Spleen (tissue), 7 donors: ENCODE measurements at regions not wholly inside any gene's neighbourhood (a gene's known extent, or its start where the extent isn't known, plus 50 kb on each side); places are given as distances from the start of the nearest gene placed in this dataset.

ENCODE experiments used
- POLR2A ChIP-seq, 3 donors: fragments of 450-650 bp; IDR thresholded peaks; one replicate each; pipeline ENCODE4 v1.5.1; 2017; ENCODE audit warnings: antibody characterized with exemption in 3 of 3, mild to moderate bottlenecking in 1 of 3
- POLR2AphosphoS5 ChIP-seq, 3 donors: sonication (generic); formaldehyde crosslinking; IDR thresholded peaks; one replicate each; pipeline ENCODE4 v1.5.1; 2017; ENCODE audit warnings: antibody characterized with exemption in 3 of 3
- TF ChIP-seq, protein P1 (sequence below), 11 experiments: fragments of 200-600 bp in 7 of 11; fragments of 450-650 bp in 4 of 11; sonication (generic) in 4 of 11; IDR thresholded peaks in 8 of 11; conservative IDR thresholded peaks in 3 of 11; 1 replicate in 7 of 11; 2 replicates in 4 of 11; pipeline versions ENCODE4 v1.4.0 to v1.8.0; 2016 to 2021; ENCODE audit warnings: antibody characterized with exemption in 11 of 11, inconsistent platforms in 4 of 11, mild to moderate bottlenecking in 1 of 11
- donor health status: DM: no; HTN: no; CAD: no; lungs with moderate emphysema.
- donor health status: DM: no; HTN: no; CAD: no.
- donor health status: DM: no; HTN: no; CAD: no.

DNA sequence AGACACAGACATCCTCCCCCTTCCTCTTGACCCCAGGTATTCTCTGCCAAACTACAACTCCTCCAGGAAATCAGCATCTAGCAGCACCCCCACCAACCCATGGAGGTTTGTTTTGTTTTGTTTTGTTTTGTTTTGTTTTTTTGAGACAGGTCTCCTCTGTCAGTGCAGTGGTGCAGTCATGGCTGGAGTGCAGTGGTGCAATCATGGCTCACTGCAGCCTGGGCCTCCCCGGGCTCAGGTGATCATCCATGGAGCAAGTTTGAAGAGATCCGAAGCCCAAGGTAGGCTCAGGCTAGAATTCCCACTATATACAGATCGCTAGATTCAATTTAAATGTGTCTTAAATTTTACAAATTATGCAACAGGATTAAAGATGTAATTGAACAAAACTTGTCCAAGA, 518.2 kb upstream of the ARID1B start:
- TF ChIP-seq POLR2A (IDR thresholded peaks at IDR 0.05) = no peak
- TF ChIP-seq, protein P1, sequence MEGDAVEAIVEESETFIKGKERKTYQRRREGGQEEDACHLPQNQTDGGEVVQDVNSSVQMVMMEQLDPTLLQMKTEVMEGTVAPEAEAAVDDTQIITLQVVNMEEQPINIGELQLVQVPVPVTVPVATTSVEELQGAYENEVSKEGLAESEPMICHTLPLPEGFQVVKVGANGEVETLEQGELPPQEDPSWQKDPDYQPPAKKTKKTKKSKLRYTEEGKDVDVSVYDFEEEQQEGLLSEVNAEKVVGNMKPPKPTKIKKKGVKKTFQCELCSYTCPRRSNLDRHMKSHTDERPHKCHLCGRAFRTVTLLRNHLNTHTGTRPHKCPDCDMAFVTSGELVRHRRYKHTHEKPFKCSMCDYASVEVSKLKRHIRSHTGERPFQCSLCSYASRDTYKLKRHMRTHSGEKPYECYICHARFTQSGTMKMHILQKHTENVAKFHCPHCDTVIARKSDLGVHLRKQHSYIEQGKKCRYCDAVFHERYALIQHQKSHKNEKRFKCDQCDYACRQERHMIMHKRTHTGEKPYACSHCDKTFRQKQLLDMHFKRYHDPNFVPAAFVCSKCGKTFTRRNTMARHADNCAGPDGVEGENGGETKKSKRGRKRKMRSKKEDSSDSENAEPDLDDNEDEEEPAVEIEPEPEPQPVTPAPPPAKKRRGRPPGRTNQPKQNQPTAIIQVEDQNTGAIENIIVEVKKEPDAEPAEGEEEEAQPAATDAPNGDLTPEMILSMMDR (IDR thresholded peaks at IDR 0.05 in 8 of 11, conservative IDR thresholded peaks at IDR 0.05 in 3 of 11) = no peak
- no peak for TF ChIP-seq POLR2AphosphoS5 (IDR thresholded peaks at IDR 0.05)
